GM12872 (cell line): ENCODE measurements at regions not wholly inside any gene's neighbourhood (a gene's known extent, or its start where the extent isn't known, plus 50 kb on each side); places are given as distances from the start of the nearest gene placed in this dataset.

Experiments
- CTCF ChIP-seq: IDR thresholded peaks from 3 replicates; pipeline ENCODE4 v1.5.1; 2011; ENCODE audit warnings: low read depth, mild to moderate bottlenecking, low read length, moderate library complexity; ENCODE audit not compliant: insufficient read depth

- no peak for TF ChIP-seq CTCF
Measured at GRCh38 chr1:101162736-101163735, 73.8 kb upstream of the S1PR1 start.

GRCh38 chr1:101162300-101162699 is 74.5 kb upstream of the S1PR1 start:
- TF ChIP-seq CTCF = no peak

- TF ChIP-seq CTCF = no peak
Measured at GRCh38 chr1:101161619-101162018, 75.2 kb upstream of the S1PR1 start.

GRCh38 chr1:101158424-101158823 is 78.4 kb upstream of the S1PR1 start:
- TF ChIP-seq CTCF = no peak

- no peak for TF ChIP-seq CTCF
Measured at GRCh38 chr1:101154547-101154946, 82.3 kb upstream of the S1PR1 start.

- TF ChIP-seq CTCF = no peak
Measured at GRCh38 chr1:101153692-101154091, 83.1 kb upstream of the S1PR1 start.

GRCh38 chr1:101152633-101153032 is 84.2 kb upstream of the S1PR1 start:
- TF ChIP-seq CTCF = no peak
